OCI-LY7 (cell line): ENCODE measurements at regions not wholly inside any gene's neighbourhood (a gene's known extent, or its start where the extent isn't known, plus 50 kb on each side); places are given as distances from the start of the nearest gene placed in this dataset.

Source experiments
- BruUV-seq: library from RNA; stranded (reverse); fragments of 400-500 nt; replicated peaks from 2 replicates; lab custom pipeline; 2021; lab: Mats Ljungman, UMichigan
- CTCF ChIA-PET: fragments of 300-600 bp; sonication (Branson Sonifier 250); formaldehyde crosslinking; loops from one replicate; lab custom pipeline; 2022; ENCODE audit warnings: antibody characterized with exemption; ENCODE audit not compliant: unreplicated experiment; lab: Charles Lee
- POLR2A ChIA-PET: fragments of 300-600 bp; sonication (Branson Sonifier 250); formaldehyde crosslinking; loops from one replicate; lab custom pipeline; 2022; ENCODE audit warnings: antibody characterized with exemption; lab: Charles Lee
- DNase-seq: peaks from one replicate; pipeline ENCODE4 v3.0.0-alpha.2; 2015; ENCODE audit warnings: low spot score
- H2AFZ ChIP-seq: fragments of 200-600 bp; sonication (generic), shearing (Covaris generic); 2 replicates; pipeline ENCODE4 v1.6.1; 2014; ENCODE audit warnings: mild to moderate bottlenecking, antibody characterized with exemption, low read length, moderate library complexity
- H3K27ac ChIP-seq: fragments of 200-600 bp; sonication (generic); 2 replicates; pipeline ENCODE4 v1.5.1; 2014; ENCODE audit warnings: mixed run types, low read depth, mild to moderate bottlenecking, moderate library complexity, low read length, inconsistent platforms; ENCODE audit not compliant: poor library complexity, severe bottlenecking
- H3K36me3 ChIP-seq: fragments of 200-600 bp; sonication (generic); 2 replicates; pipeline ENCODE4 v1.6.1; 2014; ENCODE audit warnings: mild to moderate bottlenecking, antibody characterized with exemption, low read length, moderate library complexity, mixed read lengths; ENCODE audit not compliant: insufficient read depth
- H3K4me1 ChIP-seq: fragments of 200-600 bp; sonication (generic); 2 replicates; pipeline ENCODE4 v1.5.1; 2014; ENCODE audit warnings: mild to moderate bottlenecking, low read length; ENCODE audit not compliant: insufficient read depth, poor library complexity, severe bottlenecking
- H3K4me2 ChIP-seq: fragments of 200-600 bp; sonication (generic); 2 replicates; pipeline ENCODE4 v1.6.1; 2014; ENCODE audit warnings: mild to moderate bottlenecking, low read length
- H3K4me3 ChIP-seq: fragments of 200-600 bp; sonication (generic); 2 replicates; pipeline ENCODE4 v1.5.1; 2014; ENCODE audit warnings: mild to moderate bottlenecking, low read depth, low read length; ENCODE audit not compliant: poor library complexity, severe bottlenecking
- H3K79me2 ChIP-seq: fragments of 200-600 bp; sonication (generic); 2 replicates; pipeline ENCODE4 v1.6.1; 2016; ENCODE audit warnings: low read depth, mild to moderate bottlenecking, low read length, moderate library complexity, mixed read lengths; ENCODE audit not compliant: insufficient read depth
- H3K9me2 ChIP-seq: fragments of 200-600 bp; sonication (generic); 2 replicates; pipeline ENCODE4 v1.6.1; 2016; ENCODE audit warnings: mild to moderate bottlenecking, low read length, mixed read lengths; ENCODE audit not compliant: insufficient read depth
- H3K9me3 ChIP-seq: fragments of 200-600 bp; sonication (generic); 2 replicates; pipeline ENCODE4 v1.6.1; 2014; ENCODE audit warnings: mild to moderate bottlenecking, mixed run types, low read length, mixed read lengths
- H4K20me1 ChIP-seq: fragments of 200-600 bp; sonication (generic); 2 replicates; pipeline ENCODE4 v1.6.1; 2014; ENCODE audit warnings: mild to moderate bottlenecking, antibody characterized with exemption, low read length, moderate library complexity, mixed read lengths; ENCODE audit not compliant: insufficient read depth
- EZH2phosphoT487 ChIP-seq: fragments of 200-600 bp; sonication (generic); IDR thresholded peaks from 2 replicates; pipeline ENCODE4 v1.6.1; 2018; ENCODE audit warnings: low read depth, borderline replicate concordance, mild to moderate bottlenecking, mixed run types, antibody characterized with exemption, low read length, moderate library complexity, mixed read lengths
- intact Hi-C: fragments of 100-400 bp; cut with micrococcal nuclease; formaldehyde crosslinking; loops from one replicate; pipeline ENCODE4 v1.10.0; 2022; ENCODE audit not compliant: unreplicated experiment
- TF ChIP-seq, protein P1 (sequence below): fragments of 200-600 bp; sonication (generic); conservative IDR thresholded peaks from 2 replicates; pipeline ENCODE4 v1.5.1; 2014; ENCODE audit warnings: mild to moderate bottlenecking, antibody characterized with exemption, low read length, moderate library complexity, mixed read lengths

DNA sequence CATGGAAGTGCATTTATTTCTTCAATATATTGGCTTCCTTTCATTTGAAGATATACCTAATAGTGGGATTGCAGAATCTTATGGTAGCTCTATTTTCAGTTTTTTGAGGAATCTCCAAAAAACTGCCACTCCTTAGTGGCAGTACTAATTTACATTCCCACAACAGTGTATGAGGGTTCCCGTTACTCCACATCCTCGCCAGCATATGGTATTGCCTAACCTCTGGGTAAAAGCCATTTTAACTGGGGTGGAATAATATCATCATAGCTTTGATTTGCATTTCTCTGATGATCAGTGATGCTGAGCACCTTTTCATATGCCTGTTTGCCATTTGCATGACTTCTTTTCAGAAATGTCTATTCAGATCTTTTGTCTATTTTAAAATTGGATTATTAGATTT is 471.9 kb upstream of the UBE2E3 start:
- CTCF ChIA-PET = no interaction called here
- Histone ChIP-seq H3K9me3 (no peaks in the 10 kb centered on the region), H3K4me1 (no peaks in the 10 kb centered on the region), H3K4me2 (no peak overlapping the region), H3K27ac (no peak overlapping the region), H4K20me1 (no peaks in the 10 kb centered on the region), H3K79me2 (no peaks in the 10 kb centered on the region), H3K36me3 (no peaks in the 10 kb centered on the region), H3K4me3 (no peak overlapping the region), H3K9me2 (no peaks in the 10 kb centered on the region), H2AFZ (no peak overlapping the region)
- BruUV-seq = no TSS peak
- TF ChIP-seq, protein P1, sequence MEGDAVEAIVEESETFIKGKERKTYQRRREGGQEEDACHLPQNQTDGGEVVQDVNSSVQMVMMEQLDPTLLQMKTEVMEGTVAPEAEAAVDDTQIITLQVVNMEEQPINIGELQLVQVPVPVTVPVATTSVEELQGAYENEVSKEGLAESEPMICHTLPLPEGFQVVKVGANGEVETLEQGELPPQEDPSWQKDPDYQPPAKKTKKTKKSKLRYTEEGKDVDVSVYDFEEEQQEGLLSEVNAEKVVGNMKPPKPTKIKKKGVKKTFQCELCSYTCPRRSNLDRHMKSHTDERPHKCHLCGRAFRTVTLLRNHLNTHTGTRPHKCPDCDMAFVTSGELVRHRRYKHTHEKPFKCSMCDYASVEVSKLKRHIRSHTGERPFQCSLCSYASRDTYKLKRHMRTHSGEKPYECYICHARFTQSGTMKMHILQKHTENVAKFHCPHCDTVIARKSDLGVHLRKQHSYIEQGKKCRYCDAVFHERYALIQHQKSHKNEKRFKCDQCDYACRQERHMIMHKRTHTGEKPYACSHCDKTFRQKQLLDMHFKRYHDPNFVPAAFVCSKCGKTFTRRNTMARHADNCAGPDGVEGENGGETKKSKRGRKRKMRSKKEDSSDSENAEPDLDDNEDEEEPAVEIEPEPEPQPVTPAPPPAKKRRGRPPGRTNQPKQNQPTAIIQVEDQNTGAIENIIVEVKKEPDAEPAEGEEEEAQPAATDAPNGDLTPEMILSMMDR = no peak
- no peak for TF ChIP-seq EZH2phosphoT487
- DNase-seq = no peak
- POLR2A ChIA-PET = interaction anchor here (0.6 to 1.0 kb wide), 3 partner anchors 289 to 807 kb away, joined by 3 to 4 read pairs (median 4); no protein-coding TSS in a partner anchor
- intact Hi-C loops = no loop called here

DNA sequence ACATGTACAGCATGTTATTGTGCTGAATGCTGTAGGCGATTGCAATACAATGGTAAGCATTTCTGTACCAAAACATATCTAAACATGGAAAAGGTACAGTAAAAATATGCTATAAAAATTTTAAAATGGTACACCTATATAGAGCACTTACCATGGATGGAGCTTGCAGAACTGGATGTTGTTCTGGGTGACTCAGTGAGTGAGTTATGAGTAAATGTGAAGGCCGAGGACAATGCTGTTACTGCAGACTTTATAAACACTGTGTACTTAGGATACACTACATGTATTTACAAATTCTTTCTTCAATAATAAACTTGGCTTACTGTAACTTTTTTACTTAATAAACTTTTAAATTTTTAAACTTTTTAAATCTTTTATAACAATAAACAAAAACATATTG is 473.4 kb upstream of the UBE2E3 start:
- H4K20me1 ChIP-seq = no peaks in the 10 kb centered on the region
- DNase-seq = no peak
- CTCF ChIA-PET = no interaction called here
- no TSS peak for BruUV-seq
- no peak overlapping the region for H2AFZ ChIP-seq
- no peaks in the 10 kb centered on the region for H3K79me2 ChIP-seq
- no peak for TF ChIP-seq EZH2phosphoT487
- TF ChIP-seq, protein P1 = no peak
- no peak overlapping the region for H3K4me2 ChIP-seq
- no peaks in the 10 kb centered on the region for H3K36me3 ChIP-seq
- intact Hi-C loops = no loop called here
- no peak overlapping the region for H3K4me3 ChIP-seq
- H3K9me3 ChIP-seq = no peaks in the 10 kb centered on the region
- POLR2A ChIA-PET = no interaction called here
- H3K27ac ChIP-seq = no peak overlapping the region
- H3K9me2 ChIP-seq = no peaks in the 10 kb centered on the region
- H3K4me1 ChIP-seq = no peaks in the 10 kb centered on the region

DNA sequence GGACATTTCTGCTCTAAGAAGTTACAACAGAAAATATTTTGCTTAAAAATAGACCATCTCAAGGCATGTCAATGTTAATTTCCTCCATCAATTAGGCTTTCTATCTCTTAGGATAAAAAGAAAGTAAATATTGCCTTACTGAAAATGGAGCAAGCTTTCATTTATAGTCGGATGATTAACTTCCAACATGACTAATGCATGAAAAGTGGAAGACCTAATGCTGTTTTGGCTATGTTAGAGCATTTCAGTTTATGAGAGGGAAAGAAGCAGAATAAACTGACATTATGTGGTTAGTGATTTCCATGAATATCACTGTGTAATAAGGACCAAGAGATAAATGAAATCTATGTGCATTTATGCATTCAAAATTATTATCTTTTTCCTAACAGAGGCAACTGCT is 475.2 kb upstream of the UBE2E3 start:
- Histone ChIP-seq H3K4me3 (no peak overlapping the region), H4K20me1 (no peaks in the 10 kb centered on the region), H2AFZ (no peak overlapping the region), H3K36me3 (no peaks in the 10 kb centered on the region), H3K4me1 (no peaks in the 10 kb centered on the region), H3K9me3 (no peaks in the 10 kb centered on the region), H3K27ac (no peak overlapping the region), H3K4me2 (no peak overlapping the region), H3K79me2 (no peaks in the 10 kb centered on the region), H3K9me2 (no peaks in the 10 kb centered on the region)
- POLR2A ChIA-PET = interaction anchor here (0.6 kb wide), 1 partner anchor 1016 kb away, joined by 3 read pairs; no protein-coding TSS in a partner anchor
- intact Hi-C loops = no loop called here
- DNase-seq = no peak
- BruUV-seq = no TSS peak
- no peak for TF ChIP-seq EZH2phosphoT487
- TF ChIP-seq, protein P1 = no peak
- CTCF ChIA-PET = no interaction called here
